K562 (cell line): ENCODE measurements at regions not wholly inside any gene's neighbourhood (a gene's known extent, or its start where the extent isn't known, plus 50 kb on each side); places are given as distances from the start of the nearest gene placed in this dataset.

ENCODE experiments used
- RFX1 ChIP-seq: fragments of 450-650 bp; IDR thresholded peaks from 2 replicates; pipeline ENCODE4 v1.6.1; 2016; ENCODE audit warnings: mild to moderate bottlenecking, moderate library complexity
- ZFP30 ChIP-seq: fragments of 250-450 bp; sonication (Bioruptor Pico); IDR thresholded peaks from 2 replicates; pipeline ENCODE4 v1.8.0; 2022; ENCODE audit warnings: moderate library complexity, mild to moderate bottlenecking, inconsistent platforms, borderline replicate concordance
- ZKSCAN3 ChIP-seq: fragments of 250-450 bp; sonication (Bioruptor Pico); IDR thresholded peaks from 2 replicates; pipeline ENCODE4 v1.4.0; 2020
- ZNF717 ChIP-seq: fragments of 250-450 bp; sonication (Bioruptor Pico); IDR thresholded peaks from 2 replicates; pipeline ENCODE4 v1.5.0; 2021
- TF ChIP-seq, protein P1 (sequence below): fragments of 200-600 bp; sonication (generic); IDR thresholded peaks from one replicate; pipeline ENCODE4 v1.6.1; 2012; ENCODE audit warnings: mild to moderate bottlenecking, low read depth, low read length, inconsistent platforms
- TF ChIP-seq, protein P2 (sequence below): fragments of 250-450 bp; sonication (Bioruptor Pico); IDR thresholded peaks from 2 replicates; pipeline ENCODE4 v1.8.0; 2021; ENCODE audit warnings: borderline replicate concordance, mild to moderate bottlenecking, moderate library complexity; ENCODE audit not compliant: poor library complexity, severe bottlenecking

DNA sequence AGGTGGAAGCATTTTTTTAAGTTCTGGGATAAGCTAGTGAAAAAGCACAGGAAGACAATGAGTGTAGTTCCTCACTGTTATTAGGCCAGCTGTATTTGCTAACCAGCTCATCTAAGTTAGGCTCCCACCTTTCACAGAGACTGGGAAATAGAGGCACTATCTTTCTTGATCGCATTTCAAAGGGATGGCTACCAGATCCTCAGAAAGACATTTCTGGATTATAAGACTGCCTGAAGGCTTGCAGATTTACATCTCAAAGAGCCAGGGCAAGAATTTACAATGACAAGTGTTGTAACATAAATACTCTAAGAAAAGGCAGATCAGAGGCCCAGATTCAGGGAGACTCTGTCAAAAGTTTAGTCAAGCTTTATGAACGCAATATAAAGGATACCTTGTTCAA lies 1005.5 kb downstream of the PCDH9 start (continued):
- TF ChIP-seq, protein P1, sequence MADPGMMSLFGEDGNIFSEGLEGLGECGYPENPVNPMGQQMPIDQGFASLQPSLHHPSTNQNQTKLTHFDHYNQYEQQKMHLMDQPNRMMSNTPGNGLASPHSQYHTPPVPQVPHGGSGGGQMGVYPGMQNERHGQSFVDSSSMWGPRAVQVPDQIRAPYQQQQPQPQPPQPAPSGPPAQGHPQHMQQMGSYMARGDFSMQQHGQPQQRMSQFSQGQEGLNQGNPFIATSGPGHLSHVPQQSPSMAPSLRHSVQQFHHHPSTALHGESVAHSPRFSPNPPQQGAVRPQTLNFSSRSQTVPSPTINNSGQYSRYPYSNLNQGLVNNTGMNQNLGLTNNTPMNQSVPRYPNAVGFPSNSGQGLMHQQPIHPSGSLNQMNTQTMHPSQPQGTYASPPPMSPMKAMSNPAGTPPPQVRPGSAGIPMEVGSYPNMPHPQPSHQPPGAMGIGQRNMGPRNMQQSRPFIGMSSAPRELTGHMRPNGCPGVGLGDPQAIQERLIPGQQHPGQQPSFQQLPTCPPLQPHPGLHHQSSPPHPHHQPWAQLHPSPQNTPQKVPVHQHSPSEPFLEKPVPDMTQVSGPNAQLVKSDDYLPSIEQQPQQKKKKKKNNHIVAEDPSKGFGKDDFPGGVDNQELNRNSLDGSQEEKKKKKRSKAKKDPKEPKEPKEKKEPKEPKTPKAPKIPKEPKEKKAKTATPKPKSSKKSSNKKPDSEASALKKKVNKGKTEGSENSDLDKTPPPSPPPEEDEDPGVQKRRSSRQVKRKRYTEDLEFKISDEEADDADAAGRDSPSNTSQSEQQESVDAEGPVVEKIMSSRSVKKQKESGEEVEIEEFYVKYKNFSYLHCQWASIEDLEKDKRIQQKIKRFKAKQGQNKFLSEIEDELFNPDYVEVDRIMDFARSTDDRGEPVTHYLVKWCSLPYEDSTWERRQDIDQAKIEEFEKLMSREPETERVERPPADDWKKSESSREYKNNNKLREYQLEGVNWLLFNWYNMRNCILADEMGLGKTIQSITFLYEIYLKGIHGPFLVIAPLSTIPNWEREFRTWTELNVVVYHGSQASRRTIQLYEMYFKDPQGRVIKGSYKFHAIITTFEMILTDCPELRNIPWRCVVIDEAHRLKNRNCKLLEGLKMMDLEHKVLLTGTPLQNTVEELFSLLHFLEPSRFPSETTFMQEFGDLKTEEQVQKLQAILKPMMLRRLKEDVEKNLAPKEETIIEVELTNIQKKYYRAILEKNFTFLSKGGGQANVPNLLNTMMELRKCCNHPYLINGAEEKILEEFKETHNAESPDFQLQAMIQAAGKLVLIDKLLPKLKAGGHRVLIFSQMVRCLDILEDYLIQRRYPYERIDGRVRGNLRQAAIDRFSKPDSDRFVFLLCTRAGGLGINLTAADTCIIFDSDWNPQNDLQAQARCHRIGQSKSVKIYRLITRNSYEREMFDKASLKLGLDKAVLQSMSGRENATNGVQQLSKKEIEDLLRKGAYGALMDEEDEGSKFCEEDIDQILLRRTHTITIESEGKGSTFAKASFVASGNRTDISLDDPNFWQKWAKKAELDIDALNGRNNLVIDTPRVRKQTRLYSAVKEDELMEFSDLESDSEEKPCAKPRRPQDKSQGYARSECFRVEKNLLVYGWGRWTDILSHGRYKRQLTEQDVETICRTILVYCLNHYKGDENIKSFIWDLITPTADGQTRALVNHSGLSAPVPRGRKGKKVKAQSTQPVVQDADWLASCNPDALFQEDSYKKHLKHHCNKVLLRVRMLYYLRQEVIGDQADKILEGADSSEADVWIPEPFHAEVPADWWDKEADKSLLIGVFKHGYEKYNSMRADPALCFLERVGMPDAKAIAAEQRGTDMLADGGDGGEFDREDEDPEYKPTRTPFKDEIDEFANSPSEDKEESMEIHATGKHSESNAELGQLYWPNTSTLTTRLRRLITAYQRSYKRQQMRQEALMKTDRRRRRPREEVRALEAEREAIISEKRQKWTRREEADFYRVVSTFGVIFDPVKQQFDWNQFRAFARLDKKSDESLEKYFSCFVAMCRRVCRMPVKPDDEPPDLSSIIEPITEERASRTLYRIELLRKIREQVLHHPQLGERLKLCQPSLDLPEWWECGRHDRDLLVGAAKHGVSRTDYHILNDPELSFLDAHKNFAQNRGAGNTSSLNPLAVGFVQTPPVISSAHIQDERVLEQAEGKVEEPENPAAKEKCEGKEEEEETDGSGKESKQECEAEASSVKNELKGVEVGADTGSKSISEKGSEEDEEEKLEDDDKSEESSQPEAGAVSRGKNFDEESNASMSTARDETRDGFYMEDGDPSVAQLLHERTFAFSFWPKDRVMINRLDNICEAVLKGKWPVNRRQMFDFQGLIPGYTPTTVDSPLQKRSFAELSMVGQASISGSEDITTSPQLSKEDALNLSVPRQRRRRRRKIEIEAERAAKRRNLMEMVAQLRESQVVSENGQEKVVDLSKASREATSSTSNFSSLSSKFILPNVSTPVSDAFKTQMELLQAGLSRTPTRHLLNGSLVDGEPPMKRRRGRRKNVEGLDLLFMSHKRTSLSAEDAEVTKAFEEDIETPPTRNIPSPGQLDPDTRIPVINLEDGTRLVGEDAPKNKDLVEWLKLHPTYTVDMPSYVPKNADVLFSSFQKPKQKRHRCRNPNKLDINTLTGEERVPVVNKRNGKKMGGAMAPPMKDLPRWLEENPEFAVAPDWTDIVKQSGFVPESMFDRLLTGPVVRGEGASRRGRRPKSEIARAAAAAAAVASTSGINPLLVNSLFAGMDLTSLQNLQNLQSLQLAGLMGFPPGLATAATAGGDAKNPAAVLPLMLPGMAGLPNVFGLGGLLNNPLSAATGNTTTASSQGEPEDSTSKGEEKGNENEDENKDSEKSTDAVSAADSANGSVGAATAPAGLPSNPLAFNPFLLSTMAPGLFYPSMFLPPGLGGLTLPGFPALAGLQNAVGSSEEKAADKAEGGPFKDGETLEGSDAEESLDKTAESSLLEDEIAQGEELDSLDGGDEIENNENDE, result no peak
- TF ChIP-seq RFX1 (no peak), ZKSCAN3 (no peak), ZNF717 (no peak), ZFP30 (no peak)
- TF ChIP-seq, protein P2, sequence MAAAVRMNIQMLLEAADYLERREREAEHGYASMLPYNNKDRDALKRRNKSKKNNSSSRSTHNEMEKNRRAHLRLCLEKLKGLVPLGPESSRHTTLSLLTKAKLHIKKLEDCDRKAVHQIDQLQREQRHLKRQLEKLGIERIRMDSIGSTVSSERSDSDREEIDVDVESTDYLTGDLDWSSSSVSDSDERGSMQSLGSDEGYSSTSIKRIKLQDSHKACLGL, result no peak
